Jurkat, Clone E6-1 (cell line): ENCODE measurements at regions not wholly inside any gene's neighbourhood (a gene's known extent, or its start where the extent isn't known, plus 50 kb on each side); places are given as distances from the start of the nearest gene placed in this dataset.

Source experiments
- DNase-seq: peaks from one replicate; pipeline ENCODE4 v3.0.0-alpha.2; 2011; ENCODE audit warnings: low read depth, low spot score
- H3K4me3 ChIP-seq: 2 replicates; pipeline ENCODE4 v1.5.1; 2011; ENCODE audit warnings: mild to moderate bottlenecking, low read length, control low read depth, moderate library complexity

GRCh38 chr13:74987124-74987690, 494.8 kb downstream of the TBC1D4 start:
- no peak overlapping the region for H3K4me3 ChIP-seq
- DNase-seq = no peak

DNA sequence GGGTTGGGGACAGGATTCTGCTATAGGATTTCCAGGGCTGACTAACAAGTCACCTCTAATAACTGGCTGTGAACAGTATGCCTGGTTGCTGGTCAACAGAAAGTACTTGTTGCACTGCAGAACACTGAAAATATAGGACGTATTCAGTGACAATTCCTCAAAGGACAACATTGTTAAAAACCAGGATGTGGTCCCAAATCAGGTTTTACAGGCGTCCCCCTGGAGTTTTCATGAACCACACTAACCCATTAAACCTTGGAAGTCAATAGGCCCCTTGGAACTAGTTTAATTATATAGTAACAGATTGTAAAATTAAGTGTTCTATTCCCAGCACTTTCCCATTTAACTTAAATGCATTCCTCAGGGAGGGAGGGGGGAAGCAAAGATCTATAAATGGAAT, 495.4 kb downstream of the TBC1D4 start:
- DNase-seq = no peak
- no peak overlapping the region for H3K4me3 ChIP-seq

GRCh38 chr13:74979703-74980102, 502.3 kb downstream of the TBC1D4 start:
- no peak for DNase-seq
- H3K4me3 ChIP-seq = no peak overlapping the region

GRCh38 chr13:74978591-74978990, 503.4 kb downstream of the TBC1D4 start:
- no peak overlapping the region for H3K4me3 ChIP-seq
- no peak for DNase-seq

DNA sequence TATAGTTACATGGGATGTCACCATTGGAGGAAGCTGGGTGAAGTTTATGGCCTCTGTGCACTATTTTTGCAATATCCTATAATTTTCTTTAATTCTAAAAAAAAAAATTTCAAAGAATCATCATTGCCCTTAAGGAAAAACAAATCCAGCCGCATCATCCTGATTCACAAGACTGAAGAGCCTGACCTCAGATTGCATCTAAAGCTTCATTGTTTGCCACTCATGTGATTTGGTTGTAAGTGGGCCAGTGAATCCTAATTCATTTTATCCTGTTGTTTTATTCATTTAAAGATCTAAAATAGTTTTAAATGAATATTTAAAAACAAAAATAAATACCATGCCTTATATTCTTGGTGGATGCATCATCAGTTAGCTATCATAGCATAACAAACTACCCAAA, 504.5 kb downstream of the TBC1D4 start:
- DNase-seq = no peak
- no peak overlapping the region for H3K4me3 ChIP-seq

GRCh38 chr13:74975111-74975510, 506.9 kb downstream of the TBC1D4 start:
- H3K4me3 ChIP-seq = no peak overlapping the region
- no peak for DNase-seq

GRCh38 chr13:74973935-74974879, 507.8 kb downstream of the TBC1D4 start:
- DNase-seq = no peak

GRCh38 chr13:74969419-74969818, 512.5 kb downstream of the TBC1D4 start:
- no peak for DNase-seq
- H3K4me3 ChIP-seq = no peak overlapping the region

More at GRCh38 chr13:74973935-74974879, 507.8 kb downstream of the TBC1D4 start:
- H3K4me3 ChIP-seq = no peak overlapping the region

- no peak for DNase-seq
- no peak overlapping the region for H3K4me3 ChIP-seq
Observed at GRCh38 chr13:74966814-74967424, 515.0 kb downstream of the TBC1D4 start.

- H3K4me3 ChIP-seq = no peak overlapping the region
- no peak for DNase-seq
Observed at GRCh38 chr13:74966275-74966674, 515.7 kb downstream of the TBC1D4 start.

- no peak for DNase-seq
Observed at GRCh38 chr13:74945637-74946036, 536.3 kb downstream of the TBC1D4 start.

DNA sequence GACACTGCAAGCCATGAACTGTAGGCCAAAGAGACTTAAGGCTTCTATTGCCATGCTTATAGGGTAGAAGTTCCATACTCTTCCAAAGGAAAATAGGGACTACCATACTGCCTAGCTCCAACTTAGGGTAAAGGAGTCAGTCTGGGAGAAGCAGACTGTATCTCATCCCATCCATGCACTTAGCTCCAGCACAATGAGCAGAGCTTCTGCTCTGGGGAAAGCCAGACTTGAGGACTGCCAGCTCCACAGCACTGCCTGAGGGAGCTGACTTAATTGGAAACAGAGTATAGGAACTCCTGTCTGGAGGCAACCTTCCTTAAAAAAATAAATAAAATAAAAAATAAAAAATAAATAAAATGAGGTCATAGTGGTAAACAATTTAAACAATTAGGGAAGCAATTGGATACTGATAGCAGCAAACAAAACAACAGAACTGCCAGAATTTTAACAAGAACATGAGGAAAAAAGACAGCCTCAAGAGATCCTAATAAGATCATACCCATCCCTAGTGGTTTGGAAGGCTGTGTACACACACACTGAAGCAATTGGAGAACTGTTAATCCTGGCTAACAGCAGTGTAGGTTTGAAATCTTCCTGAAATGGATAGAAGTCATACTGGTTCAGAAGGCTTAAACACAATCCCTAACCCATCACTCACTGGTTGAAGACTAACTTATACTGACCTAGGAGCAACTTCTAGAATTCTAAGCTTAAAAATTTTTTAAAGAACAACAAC, 550.1 kb downstream of the TBC1D4 start:
- no peak for DNase-seq
- no peak overlapping the region for H3K4me3 ChIP-seq

More at GRCh38 chr13:74945637-74946036, 536.3 kb downstream of the TBC1D4 start:
- H3K4me3 ChIP-seq = no peak overlapping the region

DNA sequence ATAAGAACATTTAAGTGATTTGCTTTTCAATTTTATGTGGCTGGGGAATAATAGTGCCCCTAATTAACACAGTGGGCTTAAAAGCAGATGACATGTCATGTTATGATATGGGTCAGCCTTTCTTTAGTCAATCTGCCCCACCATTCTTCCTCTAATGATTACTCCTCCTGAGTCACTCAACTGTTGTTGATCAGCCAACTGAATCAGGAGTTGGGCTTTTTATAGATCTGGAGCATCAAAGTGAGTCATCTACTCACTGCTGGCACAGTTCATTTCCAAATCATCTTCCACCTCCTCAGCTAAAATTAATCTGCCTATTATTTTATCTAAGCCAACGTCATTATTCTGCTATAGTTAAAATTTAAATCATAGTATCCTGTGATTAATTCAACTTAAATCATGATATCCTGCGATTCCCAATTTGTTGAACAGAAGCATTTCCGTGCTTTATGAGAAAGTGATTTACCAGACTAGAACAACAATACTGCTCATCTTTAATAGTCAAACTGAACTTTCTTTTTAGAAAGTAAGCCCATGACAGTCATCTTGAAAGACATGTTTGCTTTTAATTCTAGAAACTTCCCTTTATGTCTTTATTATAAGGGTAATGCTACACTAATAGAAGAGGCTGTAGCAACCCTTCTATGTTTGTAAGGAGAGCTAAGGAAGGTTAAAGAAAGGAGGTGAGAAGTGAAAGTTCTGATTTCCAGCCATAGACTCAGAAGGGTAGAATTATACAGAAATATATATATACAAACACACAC, 551.4 kb downstream of the TBC1D4 start:
- DNase-seq = no peak
- no peak overlapping the region for H3K4me3 ChIP-seq

- no peak overlapping the region for H3K4me3 ChIP-seq
- no peak for DNase-seq
Observed at GRCh38 chr13:74929436-74929835, 552.5 kb downstream of the TBC1D4 start.

DNA sequence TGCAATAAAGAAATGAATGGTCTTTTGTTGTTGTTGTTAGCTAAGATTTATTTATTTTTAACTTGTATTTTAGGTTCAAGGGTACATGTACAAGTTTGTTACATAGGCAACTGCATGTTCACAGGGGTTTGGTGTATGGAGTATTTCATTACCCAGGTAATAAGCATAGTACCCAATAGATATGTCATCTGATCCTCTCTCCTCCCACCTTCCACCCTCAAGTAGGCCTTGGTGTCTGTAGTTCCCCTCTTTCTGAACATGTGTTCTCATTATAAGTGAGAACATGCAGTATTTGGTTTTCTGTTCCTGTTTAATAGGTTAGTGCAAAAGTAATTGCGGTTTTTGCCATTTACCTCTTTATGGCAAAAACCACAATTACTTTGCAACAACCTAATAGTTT, 554.1 kb downstream of the TBC1D4 start:
- DNase-seq = no peak
- H3K4me3 ChIP-seq = no peak overlapping the region

GRCh38 chr13:74922963-74923362, 559.0 kb downstream of the TBC1D4 start:
- no peak overlapping the region for H3K4me3 ChIP-seq
- DNase-seq = no peak

DNA sequence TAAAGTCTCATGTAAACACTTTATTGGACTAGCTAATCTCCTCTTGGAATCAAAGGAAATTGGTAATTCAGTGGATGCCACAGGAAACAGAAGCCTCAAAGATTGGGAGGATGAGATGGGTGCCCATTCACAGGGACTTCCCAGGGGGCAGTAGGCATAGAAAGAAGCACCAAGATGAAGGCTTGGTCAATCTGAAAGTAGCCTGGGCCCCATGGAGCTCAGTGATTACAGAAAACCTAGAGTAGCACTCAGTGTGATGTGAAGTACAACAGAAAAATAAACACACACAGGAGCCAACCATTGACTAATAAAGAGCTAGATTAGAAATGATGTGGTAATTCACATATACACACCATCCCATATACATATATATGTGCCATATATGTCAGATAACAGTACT, 560.6 kb downstream of the TBC1D4 start:
- no peak for DNase-seq
- no peak overlapping the region for H3K4me3 ChIP-seq

GRCh38 chr13:74920920-74921319, 561.0 kb downstream of the TBC1D4 start:
- H3K4me3 ChIP-seq = no peak overlapping the region
- no peak for DNase-seq

- DNase-seq = no peak
- no peak overlapping the region for H3K4me3 ChIP-seq
Observed at GRCh38 chr13:74920361-74920760, 561.6 kb downstream of the TBC1D4 start.
